HEK293T (cell line): ENCODE measurements at regions not wholly inside any gene's neighbourhood (a gene's known extent, or its start where the extent isn't known, plus 50 kb on each side); places are given as distances from the start of the nearest gene placed in this dataset.

ENCODE experiments used
- ARNT ChIP-seq: fragments of 450-650 bp; IDR thresholded peaks from 2 replicates; pipeline ENCODE4 v1.6.1; 2017; ENCODE audit warnings: mild to moderate bottlenecking
- BHLHE40 ChIP-seq: fragments of 450-650 bp; IDR thresholded peaks from 2 replicates; pipeline ENCODE4 v1.6.1; 2016; ENCODE audit warnings: mild to moderate bottlenecking, moderate library complexity, borderline replicate concordance
- ELF4 ChIP-seq: fragments of 450-650 bp; IDR thresholded peaks from 2 replicates; pipeline ENCODE4 v1.6.1; 2017; ENCODE audit warnings: antibody characterized with exemption
- FOXA1 ChIP-seq: fragments of 450-650 bp; IDR thresholded peaks from 2 replicates; pipeline ENCODE4 v1.6.1; 2016; ENCODE audit warnings: mild to moderate bottlenecking
- FOXK2 ChIP-seq: fragments of 450-650 bp; IDR thresholded peaks from 2 replicates; pipeline ENCODE4 v1.6.1; 2016; ENCODE audit warnings: mild to moderate bottlenecking
- FOXM1 ChIP-seq: fragments of 450-650 bp; IDR thresholded peaks from 2 replicates; pipeline ENCODE4 v1.6.1; 2017; ENCODE audit warnings: mild to moderate bottlenecking, borderline replicate concordance
- HDGF ChIP-seq: fragments of 450-650 bp; IDR thresholded peaks from 2 replicates; pipeline ENCODE4 v1.6.1; 2017; ENCODE audit warnings: antibody characterized with exemption, borderline replicate concordance
- L3MBTL2 ChIP-seq: fragments of 450-650 bp; conservative IDR thresholded peaks from 2 replicates; pipeline ENCODE4 v1.6.1; 2016; ENCODE audit warnings: mild to moderate bottlenecking
- SP1 ChIP-seq: fragments of 450-650 bp; IDR thresholded peaks from 2 replicates; pipeline ENCODE4 v1.6.1; 2017
- SUZ12 ChIP-seq: fragments of 450-650 bp; IDR thresholded peaks from 2 replicates; pipeline ENCODE4 v1.6.1; 2016; ENCODE audit warnings: mild to moderate bottlenecking
- TARDBP ChIP-seq: fragments of 450-650 bp; IDR thresholded peaks from 2 replicates; pipeline ENCODE4 v1.6.1; 2016
- ZNF384 ChIP-seq: fragments of 450-650 bp; IDR thresholded peaks from 2 replicates; pipeline ENCODE4 v1.6.1; 2016

DNA sequence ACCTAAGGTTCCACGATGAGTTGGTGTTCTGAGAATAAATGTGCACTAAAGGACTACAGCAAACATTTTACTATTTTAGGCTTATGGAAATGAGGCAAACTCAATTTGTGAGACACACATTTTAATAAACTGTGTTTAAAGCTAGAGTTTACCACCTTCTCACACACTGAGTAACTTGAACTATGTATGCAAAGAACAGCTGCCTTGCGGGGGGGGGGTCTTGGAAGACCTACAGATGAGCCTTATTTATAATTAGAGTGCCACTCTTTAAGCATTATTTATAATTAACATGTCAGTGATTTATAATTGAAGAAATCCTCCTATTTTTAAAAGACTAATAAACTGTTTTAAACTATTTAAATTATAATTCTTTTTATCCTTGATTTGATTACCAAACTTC lies 300.4 kb downstream of the DLEU7 start:
- TF ChIP-seq SUZ12 (no peak), L3MBTL2 (no peak), ARNT (no peak), SP1 (no peak), FOXK2 (no peak), FOXM1 (no peak), BHLHE40 (no peak), TARDBP (no peak), ELF4 (no peak), FOXA1 (no peak), HDGF (no peak), ZNF384 (no peak)
